ENCODE measurements at regions not wholly inside any gene's neighbourhood (a gene's known extent, or its start where the extent isn't known, plus 50 kb on each side); places are given as distances from the start of the nearest gene placed in this dataset.

- no peak overlapping the region for H3K9ac ChIP-seq (ENCODE audit: insufficient read depth, low read length)
Measured at GRCh38 chr2:128996078-128996477, 677.4 kb upstream of the HS6ST1 start.

GRCh38 chr2:128997166-128997866, 678.6 kb upstream of the HS6ST1 start:
- H3K9me3 ChIP-seq (ENCODE audit: control insufficient read depth, insufficient read depth, low read depth, low read length) = no peaks in the 10 kb centered on the region
- H2AFZ ChIP-seq (ENCODE audit: low read length) = no peak overlapping the region
- no peaks in the 10 kb centered on the region for H3K27me3 ChIP-seq (ENCODE audit: control insufficient read depth, insufficient read depth, low read length)
- H3K4me1 ChIP-seq (ENCODE audit: control insufficient read depth, extremely low read depth, insufficient read depth, low read length) = no peaks in the 10 kb centered on the region
- H3K4me2 ChIP-seq (ENCODE audit: extremely low read depth, insufficient read depth, low read length) = no peak overlapping the region
- H3K4me3 ChIP-seq (replicated peaks in 1 of 4; ENCODE audit: control extremely low read depth in 1 of 4, insufficient read depth in 1 of 4, low read depth in 3 of 4, low read length in 4 of 4) = no peak overlapping the region
- H3K36me3 ChIP-seq (ENCODE audit: control insufficient read depth, insufficient read depth, low read length) = no peaks in the 10 kb centered on the region
- no peaks in the 10 kb centered on the region for H4K20me1 ChIP-seq (ENCODE audit: control insufficient read depth, extremely low read depth, insufficient read depth, low read length)
- TF ChIP-seq EZH2 (IDR thresholded peaks at IDR 0.05; ENCODE audit: low read length, missing control alignments) (no peak), CTCF (conservative IDR thresholded peaks at IDR 0.05 in 1 of 2, IDR thresholded peaks at IDR 0.05 in 1 of 2; ENCODE audit: low read depth in 1 of 2, low read length in 2 of 2) (no peak)
- no peak overlapping the region for H3K27ac ChIP-seq (ENCODE audit: insufficient read depth, low read length)
- no peak for DNase-seq (ENCODE audit: low read depth in 2 of 2)
- H3K79me2 ChIP-seq (ENCODE audit: control insufficient read depth, insufficient read depth, low read length) = no peaks in the 10 kb centered on the region
- no peak overlapping the region for H3K9ac ChIP-seq (ENCODE audit: insufficient read depth, low read length)

More at GRCh38 chr2:128996078-128996477, 677.4 kb upstream of the HS6ST1 start:
- Histone ChIP-seq H3K4me2 (ENCODE audit: extremely low read depth, insufficient read depth, low read length) (no peak overlapping the region), H3K36me3 (ENCODE audit: control insufficient read depth, insufficient read depth, low read length) (no peaks in the 10 kb centered on the region), H3K27ac (ENCODE audit: insufficient read depth, low read length) (no peak overlapping the region), H4K20me1 (ENCODE audit: control insufficient read depth, extremely low read depth, insufficient read depth, low read length) (no peaks in the 10 kb centered on the region), H3K79me2 (ENCODE audit: control insufficient read depth, insufficient read depth, low read length) (no peaks in the 10 kb centered on the region), H3K4me3 (replicated peaks in 1 of 4; ENCODE audit: control extremely low read depth in 1 of 4, insufficient read depth in 1 of 4, low read depth in 3 of 4, low read length in 4 of 4) (no peak overlapping the region), H2AFZ (ENCODE audit: low read length) (no peak overlapping the region), H3K27me3 (ENCODE audit: control insufficient read depth, insufficient read depth, low read length) (no peaks in the 10 kb centered on the region), H3K4me1 (ENCODE audit: control insufficient read depth, extremely low read depth, insufficient read depth, low read length) (no peaks in the 10 kb centered on the region), H3K9me3 (ENCODE audit: control insufficient read depth, insufficient read depth, low read depth, low read length) (no peaks in the 10 kb centered on the region)
- no peak for DNase-seq (ENCODE audit: low read depth in 2 of 2)
- TF ChIP-seq CTCF (conservative IDR thresholded peaks at IDR 0.05 in 1 of 2, IDR thresholded peaks at IDR 0.05 in 1 of 2; ENCODE audit: low read depth in 1 of 2, low read length in 2 of 2) = no peak

- Histone ChIP-seq H3K79me2 (ENCODE audit: control insufficient read depth, insufficient read depth, low read length) (no peaks in the 10 kb centered on the region), H3K27ac (ENCODE audit: insufficient read depth, low read length) (no peak overlapping the region), H3K27me3 (ENCODE audit: control insufficient read depth, insufficient read depth, low read length) (no peaks in the 10 kb centered on the region), H3K4me2 (ENCODE audit: extremely low read depth, insufficient read depth, low read length) (no peak overlapping the region), H3K4me1 (ENCODE audit: control insufficient read depth, extremely low read depth, insufficient read depth, low read length) (no peaks in the 10 kb centered on the region), H3K9ac (ENCODE audit: insufficient read depth, low read length) (no peak overlapping the region), H3K36me3 (ENCODE audit: control insufficient read depth, insufficient read depth, low read length) (no peaks in the 10 kb centered on the region), H3K9me3 (ENCODE audit: control insufficient read depth, insufficient read depth, low read depth, low read length) (no peaks in the 10 kb centered on the region), H2AFZ (ENCODE audit: low read length) (no peak overlapping the region), H4K20me1 (ENCODE audit: control insufficient read depth, extremely low read depth, insufficient read depth, low read length) (no peaks in the 10 kb centered on the region), H3K4me3 (replicated peaks in 1 of 4; ENCODE audit: control extremely low read depth in 1 of 4, insufficient read depth in 1 of 4, low read depth in 3 of 4, low read length in 4 of 4) (no peak overlapping the region)
- no peak for DNase-seq (ENCODE audit: low read depth in 2 of 2)
- TF ChIP-seq EZH2 (IDR thresholded peaks at IDR 0.05; ENCODE audit: low read length, missing control alignments) (no peak), CTCF (conservative IDR thresholded peaks at IDR 0.05 in 1 of 2, IDR thresholded peaks at IDR 0.05 in 1 of 2; ENCODE audit: low read depth in 1 of 2, low read length in 2 of 2) (no peak)
Measured at GRCh38 chr2:129001926-129002325, 683.3 kb upstream of the HS6ST1 start.
